Panc1 (cell line): ENCODE measurements at regions not wholly inside any gene's neighbourhood (a gene's known extent, or its start where the extent isn't known, plus 50 kb on each side); places are given as distances from the start of the nearest gene placed in this dataset.

Experiments used
- ATAC-seq: fragments of 200-7000 bp; cut with Tn5 transposase; 2 replicates; pipeline ENCODE4 v1.9.1; 2020; ENCODE audit warnings: mild to moderate bottlenecking, moderate library complexity
- BruUV-seq: library from RNA; stranded (reverse); fragments of 400-500 nt; replicated peaks from 2 replicates; lab custom pipeline; 2021; lab: Mats Ljungman, UMichigan
- CTCF ChIA-PET: fragments of 300-600 bp; sonication (Branson Sonifier 250); formaldehyde crosslinking; loops from one replicate; lab custom pipeline; 2022; ENCODE audit warnings: antibody characterized with exemption; lab: Charles Lee
- POLR2A ChIA-PET: fragments of 300-600 bp; sonication (Branson Sonifier 250); formaldehyde crosslinking; loops from one replicate; lab custom pipeline; 2022; ENCODE audit warnings: antibody characterized with exemption; lab: Charles Lee
- DNase-seq: peaks from one replicate; pipeline ENCODE4 v3.0.0-alpha.2; 2010; ENCODE audit warnings: low read depth, low spot score
- H3K27ac ChIP-seq: 2 replicates; pipeline ENCODE4 v1.5.1; 2011; ENCODE audit warnings: mild to moderate bottlenecking, low read length, inconsistent platforms
- H3K27me3 ChIP-seq: fragments of 200-500 bp; sonication (Bioruptor generic); 2 replicates; pipeline ENCODE4 v1.6.0; 2014; ENCODE audit warnings: low read length, inconsistent platforms; ENCODE audit not compliant: control insufficient read depth, insufficient read depth
- H3K36me3 ChIP-seq: fragments of 200-500 bp; sonication (Bioruptor generic); 2 replicates; pipeline ENCODE4 v1.5.1; 2014; ENCODE audit warnings: inconsistent platforms, mild to moderate bottlenecking, low read length, moderate library complexity; ENCODE audit not compliant: control insufficient read depth, insufficient read depth
- H3K4me1 ChIP-seq: 2 replicates; pipeline ENCODE4 v1.5.1; 2011; ENCODE audit warnings: inconsistent platforms, mild to moderate bottlenecking, low read length, moderate library complexity; ENCODE audit not compliant: control insufficient read depth, insufficient read depth
- H3K4me3 ChIP-seq, 2 experiments: 2 replicates each; pipeline ENCODE4 v1.5.1; 2011 to 2012; ENCODE audit warnings: low read depth in 2 of 2, low read length in 2 of 2, mild to moderate bottlenecking in 2 of 2, inconsistent platforms in 1 of 2, moderate library complexity in 1 of 2
- H3K9me3 ChIP-seq: fragments of 200-500 bp; sonication (Bioruptor generic); 2 replicates; pipeline ENCODE4 v1.5.1; 2014; ENCODE audit warnings: low read depth, mild to moderate bottlenecking, inconsistent platforms, low read length, moderate library complexity; ENCODE audit not compliant: control insufficient read depth, insufficient read depth
- CTCF ChIP-seq: fragments of 450-650 bp; IDR thresholded peaks from 2 replicates; pipeline ENCODE4 v1.5.1; 2017; ENCODE audit warnings: mild to moderate bottlenecking
- POLR2AphosphoS5 ChIP-seq: IDR thresholded peaks from 2 replicates; pipeline ENCODE4 v1.6.1; 2012; ENCODE audit warnings: mild to moderate bottlenecking, low read depth, low read length, moderate library complexity
- REST ChIP-seq, 2 experiments: IDR thresholded peaks; 2 replicates each; pipeline ENCODE4 v1.6.1; 2011 to 2012; ENCODE audit warnings: low read depth in 2 of 2, control low read depth in 1 of 2, low read length in 1 of 2, mild to moderate bottlenecking in 1 of 2, moderate library complexity in 1 of 2; ENCODE audit not compliant: insufficient read depth in 1 of 2
- SIN3A ChIP-seq: IDR thresholded peaks from 2 replicates; pipeline ENCODE4 v1.6.1; 2012; ENCODE audit warnings: low read depth, mild to moderate bottlenecking, low read length, moderate library complexity, borderline replicate concordance; ENCODE audit not compliant: insufficient read depth
- TCF7L2 ChIP-seq: IDR thresholded peaks from 2 replicates; pipeline ENCODE4 v1.6.1; 2011; ENCODE audit warnings: mild to moderate bottlenecking, low read depth, low read length, inconsistent platforms
- in situ Hi-C: cut with HindIII; loops from 2 replicates; pipeline ENCODE4 v1.10.0; 2016; ENCODE audit warnings: low sequenced_read_pairs, low pct_unique_long_range_greater_than_20kb
- intact Hi-C: fragments of 100-400 bp; cut with micrococcal nuclease; formaldehyde crosslinking; loops from one replicate; pipeline ENCODE4 v1.10.0; 2022; ENCODE audit not compliant: unreplicated experiment

GRCh38 chr15:94538280-94538679, 306.9 kb downstream of the MCTP2 start:
- BruUV-seq: no TSS peak
- ChIA-PET CTCF (no interaction called here), POLR2A (no interaction called here)
- Histone ChIP-seq H3K4me1 (no peaks in the 10 kb centered on the region), H3K27me3 (no peaks in the 10 kb centered on the region), H3K4me3 (no peak overlapping the region), H3K36me3 (no peaks in the 10 kb centered on the region), H3K27ac (no peak overlapping the region), H3K9me3 (no peaks in the 10 kb centered on the region)
- DNase-seq: no peak
- ATAC-seq: no peak
- TF ChIP-seq POLR2AphosphoS5 (no peak), SIN3A (no peak), TCF7L2 (no peak), REST (IDR thresholded peaks at IDR 0.05; ENCODE audit: insufficient read depth in 1 of 2, low read depth in 2 of 2, low read length in 1 of 2) (no peak), CTCF (no peak)
- intact Hi-C loops: no loop called here
- in situ Hi-C loops: no loop called here

DNA sequence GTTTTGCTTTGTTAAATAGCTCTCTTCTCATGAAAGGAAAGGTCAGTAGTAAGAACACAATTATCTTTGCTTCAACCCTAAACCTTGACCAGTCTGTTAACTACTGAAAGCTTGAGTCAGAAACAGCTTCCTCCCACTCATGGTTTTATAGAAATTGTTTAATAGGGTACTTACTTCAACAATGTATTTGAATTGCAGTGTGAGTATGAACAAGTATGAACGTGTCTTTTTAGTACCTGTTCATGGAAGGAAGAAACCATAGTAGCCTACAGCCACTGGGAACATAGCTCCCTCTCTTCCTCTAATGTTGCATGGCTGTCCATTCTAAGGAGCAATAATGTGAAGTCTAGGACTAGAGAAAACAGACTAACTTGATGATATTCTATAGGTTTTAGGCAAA, 311.0 kb downstream of the MCTP2 start:
- H3K27ac ChIP-seq: no peak overlapping the region
- ATAC-seq: no peak
- POLR2A ChIA-PET: no interaction called here
- in situ Hi-C loops: no loop called here
- DNase-seq: no peak
- no peaks in the 10 kb centered on the region for H3K27me3 ChIP-seq
- H3K36me3 ChIP-seq: no peaks in the 10 kb centered on the region
- H3K4me1 ChIP-seq: no peaks in the 10 kb centered on the region
- H3K9me3 ChIP-seq: no peaks in the 10 kb centered on the region
- no TSS peak for BruUV-seq
- CTCF ChIA-PET: no interaction called here
- no peak overlapping the region for H3K4me3 ChIP-seq
- intact Hi-C loops: no loop called here
- TF ChIP-seq CTCF: no peak
- TF ChIP-seq REST (IDR thresholded peaks at IDR 0.05; ENCODE audit: insufficient read depth in 1 of 2, low read depth in 2 of 2, low read length in 1 of 2): no peak
- no peak for TF ChIP-seq POLR2AphosphoS5
- no peak for TF ChIP-seq SIN3A
- no peak for TF ChIP-seq TCF7L2
